HT-29 (cell line): ENCODE measurements at regions not wholly inside any gene's neighbourhood (a gene's known extent, or its start where the extent isn't known, plus 50 kb on each side); places are given as distances from the start of the nearest gene placed in this dataset.

Experiments used
- DNase-seq: peaks from one replicate; pipeline ENCODE4 v3.0.0-alpha.2; 2015; ENCODE audit warnings: low spot score

- DNase-seq = no peak
Measured at GRCh38 chr14:100638211-100638855, 51.1 kb upstream of the BEGAIN start.

DNA sequence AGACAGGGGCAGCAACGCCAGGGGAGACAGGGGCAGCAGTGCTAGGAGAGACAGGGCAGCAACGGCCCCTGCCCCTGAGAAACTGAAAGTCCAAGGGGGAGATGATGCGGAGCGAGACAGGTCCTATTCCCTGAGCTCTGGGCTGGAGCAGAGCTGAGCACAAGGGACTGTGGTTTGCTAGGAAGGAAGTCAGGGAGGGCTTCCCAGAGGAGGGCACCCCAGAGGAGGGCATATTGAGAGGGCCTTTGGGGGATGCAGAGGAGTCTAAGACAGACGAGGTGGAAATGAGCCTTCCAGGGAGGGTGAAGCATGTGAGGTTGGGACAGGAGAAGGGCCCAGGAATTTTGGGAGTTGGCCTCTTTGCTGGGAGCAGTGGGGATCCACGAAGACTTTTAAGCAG lies 52.1 kb upstream of the BEGAIN start:
- no peak for DNase-seq

DNA sequence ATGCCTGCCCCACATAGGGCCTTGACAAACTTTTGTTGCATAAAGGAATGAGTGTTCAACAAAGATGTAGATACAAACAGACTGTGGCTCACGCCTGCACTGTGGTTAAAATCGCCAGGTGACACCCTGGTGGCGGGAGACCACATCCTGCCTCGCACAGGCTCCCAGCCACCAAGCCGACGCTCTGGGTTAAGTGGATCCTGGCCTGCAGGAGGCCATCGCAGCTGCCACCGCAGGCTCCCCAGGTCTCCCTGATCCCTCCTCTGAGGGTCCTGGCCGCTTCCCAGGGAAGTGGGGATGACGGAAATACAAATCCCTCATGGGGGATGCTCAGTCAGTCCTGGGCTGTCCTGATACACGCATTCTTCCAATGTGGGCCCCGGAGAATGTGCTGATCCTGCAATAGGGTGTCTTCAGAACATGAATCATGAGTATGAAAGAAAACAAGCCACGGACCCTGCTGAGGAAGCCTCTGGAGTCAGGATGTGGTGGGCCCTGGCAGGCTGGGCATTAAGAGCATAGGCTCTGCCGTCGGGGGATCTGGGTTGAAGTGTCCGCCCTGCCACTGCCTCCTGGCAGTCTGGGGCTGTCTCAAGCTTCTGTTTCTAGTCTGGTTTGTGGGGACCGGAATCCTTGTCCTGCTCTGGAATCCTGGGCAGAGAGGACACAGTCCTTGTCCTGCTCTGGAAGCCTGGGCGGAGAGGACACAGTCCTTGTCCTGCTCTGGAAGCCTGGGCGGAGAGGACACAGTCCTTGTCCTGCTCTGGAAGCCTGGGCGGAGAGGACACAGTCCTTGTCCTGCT lies 53.5 kb upstream of the BEGAIN start:
- no peak for DNase-seq

DNA sequence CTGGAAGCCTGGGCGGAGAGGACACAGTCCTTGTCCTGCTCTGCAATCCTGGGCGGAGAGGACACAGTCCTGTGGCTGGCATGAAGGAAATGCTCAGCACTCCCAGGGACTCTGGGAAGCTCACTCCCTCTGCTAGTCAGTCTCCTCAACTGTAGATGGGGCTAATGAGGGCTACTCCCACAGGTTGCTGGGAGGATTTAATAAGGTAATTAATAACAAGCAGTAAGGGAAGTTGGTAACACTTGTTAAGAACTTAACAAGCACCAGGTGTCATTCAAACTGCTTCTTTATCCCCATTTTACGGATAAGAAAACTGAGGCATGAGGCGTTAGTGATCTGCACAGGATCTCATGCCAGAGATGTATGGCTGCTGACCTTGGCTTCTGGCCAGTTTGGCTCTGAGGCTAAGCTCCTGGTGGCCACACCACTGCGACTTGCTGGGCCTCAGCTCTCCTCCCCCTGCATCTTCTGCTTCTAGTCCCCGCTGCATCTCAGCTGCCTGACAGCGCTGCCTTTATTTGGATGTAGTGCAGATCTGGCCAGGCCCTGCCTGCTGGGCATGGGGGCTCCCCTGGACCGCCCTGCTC lies 54.1 kb upstream of the BEGAIN start:
- DNase-seq = peak; percentile 18

GRCh38 chr14:100643426-100643825 lies 56.2 kb upstream of the BEGAIN start:
- DNase-seq = no peak

DNA sequence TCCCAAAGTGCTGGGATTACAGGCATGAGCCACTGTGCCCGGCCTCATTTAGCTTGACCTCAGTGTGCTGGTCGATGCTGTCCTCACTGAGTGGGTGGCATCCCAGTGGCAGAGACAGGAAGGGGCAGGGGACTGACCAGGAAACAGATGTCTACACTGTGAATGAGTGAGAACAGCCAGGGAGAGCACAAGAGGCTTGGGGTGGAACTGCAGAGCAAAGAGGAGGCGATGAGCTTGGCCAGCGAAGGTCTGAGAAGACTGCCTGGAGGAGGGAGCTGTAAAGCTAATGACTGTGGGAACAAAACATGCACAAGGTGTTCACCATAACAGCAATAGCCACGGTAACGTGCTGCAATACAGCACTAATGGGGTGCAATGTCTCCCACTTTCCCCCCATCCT lies 57.2 kb upstream of the BEGAIN start:
- no peak for DNase-seq

DNA sequence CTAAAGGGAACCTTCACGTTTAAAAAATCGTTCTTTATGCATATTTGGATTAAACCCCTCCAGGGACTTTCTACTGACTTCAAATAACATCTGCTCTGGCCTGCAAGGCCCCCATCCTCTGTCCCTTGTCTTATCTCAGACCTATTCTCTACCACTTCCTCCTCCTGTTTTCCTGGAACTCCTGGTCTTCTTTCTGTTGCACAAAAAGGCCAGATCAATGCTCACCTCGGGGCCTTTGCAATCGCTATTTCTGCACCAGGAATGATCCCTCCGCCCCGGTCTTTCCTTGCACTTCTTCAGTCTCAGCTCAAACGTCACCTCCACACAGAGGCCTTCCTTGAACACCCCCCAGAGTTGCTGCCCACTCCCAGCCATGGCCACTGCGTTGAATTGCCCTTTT lies 57.6 kb upstream of the BEGAIN start:
- no peak for DNase-seq

DNA sequence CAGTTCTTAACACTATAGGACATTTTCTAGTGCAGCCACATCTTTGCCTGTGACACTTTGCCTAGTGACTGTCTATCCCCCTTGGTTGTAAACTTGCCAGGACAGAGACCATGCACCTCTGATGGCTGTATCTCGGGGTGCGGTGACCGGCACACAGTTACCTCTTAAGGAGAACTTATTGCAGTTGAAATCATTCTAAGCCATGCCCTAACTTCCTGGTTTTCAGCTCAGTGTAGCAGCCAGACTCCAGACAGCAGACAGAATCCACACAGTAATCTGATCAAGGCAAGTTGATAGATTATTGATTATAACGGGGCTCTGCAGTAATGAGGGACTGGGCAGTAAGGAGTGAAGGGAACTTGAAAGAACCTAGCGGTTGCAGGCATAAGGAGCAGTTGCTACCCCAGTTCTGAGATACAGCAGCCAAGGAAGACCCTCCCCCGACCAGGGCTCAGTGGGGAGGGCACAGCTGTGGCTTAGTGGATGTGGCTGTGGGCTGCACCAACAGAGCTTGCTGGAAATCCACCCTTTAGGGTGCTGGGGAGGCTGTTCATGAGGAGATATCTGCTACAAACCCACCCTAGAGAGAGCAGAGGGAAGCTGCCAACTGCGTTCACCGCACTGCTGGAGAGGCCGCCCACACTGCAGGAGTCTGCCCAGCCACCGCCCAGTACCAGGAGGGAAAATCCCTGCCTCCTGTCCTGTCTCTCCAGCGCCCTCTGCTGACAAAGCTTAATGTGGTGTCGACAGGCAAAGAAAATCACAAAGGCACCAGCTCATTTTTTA lies 58.2 kb upstream of the BEGAIN start:
- peak; percentile 75 for DNase-seq

DNA sequence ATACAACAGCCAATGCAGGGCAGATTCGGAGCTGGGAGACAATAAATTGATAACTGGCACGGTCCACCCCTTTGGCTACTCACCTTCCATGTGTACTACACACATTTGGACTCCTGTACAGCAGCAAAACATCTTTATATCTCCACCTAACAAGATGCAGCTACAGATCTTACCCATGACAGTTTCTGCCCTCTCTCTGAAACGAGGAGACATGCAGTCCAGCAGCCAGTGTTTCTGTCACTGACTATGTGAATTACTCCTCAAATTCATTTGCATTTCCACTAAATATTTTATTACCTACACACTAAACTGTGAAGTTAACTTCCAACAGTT lies 58.7 kb upstream of the BEGAIN start:
- no peak for DNase-seq

- DNase-seq = no peak
Measured at GRCh38 chr14:100648474-100649172, 61.4 kb upstream of the BEGAIN start.

DNA sequence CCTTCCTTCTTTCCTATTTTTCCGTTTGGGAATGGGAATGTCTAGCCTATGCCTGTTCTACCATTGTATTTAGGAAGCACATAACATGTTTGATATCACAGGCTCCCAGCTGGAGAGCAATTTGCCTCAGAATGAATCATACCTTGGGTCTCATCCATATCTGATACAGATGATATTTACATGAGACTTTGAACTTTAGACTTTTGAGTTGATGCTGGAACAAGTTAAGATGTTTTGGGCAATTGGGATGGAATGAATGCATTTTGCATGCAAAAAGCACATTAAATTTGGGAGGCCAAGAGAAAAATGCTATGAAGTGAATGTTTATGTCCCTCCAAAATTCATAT lies 61.9 kb upstream of the BEGAIN start:
- peak; percentile 10 for DNase-seq

DNA sequence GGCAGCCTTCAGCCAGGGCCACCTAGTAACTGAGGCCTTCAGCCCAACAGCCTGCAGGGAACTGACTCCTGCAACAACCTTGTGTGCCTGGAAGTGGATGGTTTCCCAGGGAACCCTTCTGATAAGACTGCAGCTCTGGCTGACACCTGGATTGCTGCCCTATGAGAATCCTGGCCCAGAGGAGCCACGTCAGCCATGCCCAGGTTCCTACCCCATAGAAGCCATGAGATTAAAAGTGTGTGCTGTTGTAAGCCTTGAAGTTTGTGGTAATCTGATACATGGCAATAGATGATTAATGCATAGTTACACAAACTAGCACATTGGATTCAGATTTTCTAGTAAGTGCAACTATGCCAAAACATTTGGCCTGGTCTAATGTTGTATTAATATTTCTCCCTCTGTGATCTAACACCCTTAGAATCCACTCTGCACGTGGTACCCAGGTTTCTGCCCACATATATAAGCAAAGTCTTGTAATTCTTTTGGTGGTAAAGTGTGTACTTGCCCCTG lies 64.8 kb upstream of the BEGAIN start:
- no peak for DNase-seq

DNA sequence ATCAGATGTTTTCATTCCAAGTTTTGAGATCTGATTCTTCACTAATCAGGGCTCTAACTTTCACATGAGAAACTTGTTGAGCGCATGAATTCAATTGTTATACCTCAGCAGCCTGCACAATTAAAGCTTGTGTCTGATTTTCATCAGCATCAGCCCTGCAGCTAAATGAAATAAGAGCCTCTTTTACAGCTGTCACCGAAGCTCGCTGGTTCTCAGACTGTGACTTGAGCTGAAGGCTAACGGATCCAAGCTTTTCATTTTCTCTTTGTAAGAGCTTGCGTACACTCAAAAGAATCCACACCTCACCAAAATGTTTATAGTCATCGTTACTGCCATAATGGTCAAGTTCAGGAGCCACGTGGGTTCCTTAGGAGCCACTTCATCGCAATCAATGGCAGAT lies 65.5 kb upstream of the BEGAIN start:
- DNase-seq = no peak

DNA sequence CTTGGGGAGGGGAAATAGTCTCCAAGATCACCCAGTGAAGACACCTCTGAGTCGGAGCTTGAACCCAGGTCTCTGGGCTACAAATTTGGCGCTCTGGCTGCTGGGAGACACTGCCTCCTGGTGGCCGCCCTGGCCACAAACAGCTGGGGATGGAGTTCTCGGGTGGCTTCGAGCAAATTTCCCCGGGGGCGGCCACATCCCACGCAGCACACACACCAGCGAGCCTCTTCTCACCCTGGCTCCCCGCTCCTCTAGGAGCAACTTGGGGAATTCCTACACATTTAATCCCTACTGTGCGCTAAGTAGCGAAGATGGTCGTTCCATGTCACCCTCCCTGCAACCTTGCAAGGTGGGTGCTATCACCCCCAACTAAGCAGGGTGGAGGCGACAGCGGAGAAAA lies 66.2 kb upstream of the BEGAIN start:
- DNase-seq = no peak

DNA sequence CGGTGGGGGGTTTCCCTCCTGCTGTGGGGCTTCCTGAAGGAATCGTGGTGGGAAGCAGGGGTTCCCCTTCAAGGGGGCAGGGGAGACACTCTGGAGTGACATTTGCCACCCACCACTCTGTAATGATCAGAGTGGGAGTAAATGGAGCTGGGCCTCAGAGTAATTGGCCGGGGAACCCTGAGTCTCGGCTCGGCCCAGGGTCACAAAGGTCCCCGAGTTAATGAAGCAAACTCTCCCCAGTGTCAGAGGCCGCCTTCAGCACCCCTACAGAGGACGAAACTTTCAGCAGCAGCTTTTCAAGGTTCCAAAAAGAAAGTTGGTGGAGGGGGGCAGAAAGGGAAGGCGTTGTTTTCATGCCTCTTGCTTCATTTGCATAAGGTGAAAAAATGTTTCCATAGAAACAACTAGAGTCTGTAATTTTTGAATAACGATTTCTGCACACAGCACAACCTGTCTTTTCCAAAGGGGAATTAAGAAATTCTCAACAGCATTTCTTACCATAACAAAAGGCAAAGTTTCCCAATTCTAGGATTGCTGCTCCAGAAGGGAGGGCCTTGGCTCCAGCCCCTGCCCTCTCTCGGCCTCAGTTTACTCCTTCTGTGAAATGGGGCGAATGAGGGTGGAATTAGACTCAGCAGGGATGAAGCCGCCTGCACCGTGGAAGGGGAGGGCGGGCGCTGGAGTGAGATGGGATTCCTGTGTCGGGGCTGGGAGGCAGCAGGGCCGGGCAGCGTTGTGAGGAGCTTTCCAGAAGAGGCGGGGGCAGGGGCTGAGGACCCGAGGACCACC lies 67.0 kb upstream of the BEGAIN start:
- DNase-seq = no peak

- DNase-seq = peak; percentile 9
Measured at GRCh38 chr14:100654814-100655740, 67.9 kb upstream of the BEGAIN start.

DNA sequence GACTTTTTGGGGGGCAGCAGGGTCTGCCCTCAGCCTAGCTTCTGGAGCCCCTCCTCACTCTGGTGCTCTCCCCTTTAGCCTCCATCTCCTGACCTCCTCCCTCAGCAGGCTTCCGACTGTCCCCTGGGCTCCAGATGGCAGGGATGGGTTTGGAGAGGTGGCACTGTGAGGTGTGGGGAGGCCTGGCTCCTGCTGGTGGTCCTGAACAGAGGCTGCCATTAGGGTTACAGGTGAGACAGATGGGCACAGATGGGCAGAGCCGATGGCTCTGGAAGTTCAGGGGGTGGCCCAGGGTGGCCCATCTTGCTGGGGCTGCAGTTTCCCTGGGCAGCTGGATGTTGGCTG lies 68.5 kb upstream of the BEGAIN start:
- no peak for DNase-seq

DNA sequence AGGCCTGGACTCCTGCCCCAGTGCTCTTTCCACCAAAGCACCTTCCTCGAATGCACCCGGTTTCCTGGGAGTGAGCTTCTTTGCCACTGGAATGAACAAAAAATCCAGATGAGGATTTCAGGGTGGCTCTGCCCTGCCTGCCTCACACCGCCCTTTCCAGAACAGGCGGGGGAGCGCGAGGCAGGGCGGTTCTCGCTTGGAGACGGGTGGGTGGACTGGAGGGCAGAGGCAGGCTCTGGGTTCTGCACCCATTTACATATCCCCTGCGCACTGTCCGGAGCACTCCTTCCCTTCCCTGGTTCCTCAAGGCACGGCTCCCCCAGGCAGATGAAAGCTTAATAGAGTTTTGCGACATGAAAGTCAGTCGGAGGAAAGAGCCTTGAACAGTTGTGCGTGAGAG lies 69.7 kb upstream of the DLK1 start:
- no peak for DNase-seq

DNA sequence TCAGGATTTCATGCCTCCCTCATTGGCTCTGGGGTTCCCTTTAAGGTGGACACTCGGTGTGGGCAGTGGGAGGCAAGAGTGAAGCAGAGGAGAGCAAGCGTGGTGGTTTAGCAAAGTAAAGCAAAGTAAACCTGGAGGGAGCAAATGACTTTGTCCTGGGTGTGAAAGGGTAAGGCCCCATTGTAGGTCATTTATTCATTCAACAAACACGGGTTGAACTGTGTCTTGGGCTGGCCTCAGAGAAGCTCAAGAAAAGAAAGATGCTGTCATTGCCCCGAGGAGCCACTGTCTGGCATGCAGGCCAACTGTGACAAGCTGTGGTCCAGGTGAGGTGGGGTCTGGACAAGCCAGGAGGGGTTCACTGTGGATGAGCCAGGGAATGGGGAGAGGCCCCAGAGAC lies 68.9 kb upstream of the DLK1 start:
- no peak for DNase-seq
